ENCODE measurements at regions not wholly inside any gene's neighbourhood (a gene's known extent, or its start where the extent isn't known, plus 50 kb on each side); places are given as distances from the start of the nearest gene placed in this dataset.

GRCh38 chr12:75666939-75667334 lies 155.5 kb upstream of the KRR1 start:
- no peak overlapping the region for H3K27ac ChIP-seq (ENCODE audit: low read length)
- H3K36me3 ChIP-seq (ENCODE audit: control insufficient read depth in 2 of 2, insufficient read depth in 2 of 2, low read length in 2 of 2) = no peaks in the 10 kb centered on the region
- H3K9ac ChIP-seq (ENCODE audit: low read length in 2 of 2) = no peak overlapping the region
- H3K4me3 ChIP-seq (ENCODE audit: low read length in 2 of 2) = no peak overlapping the region
- no peaks in the 10 kb centered on the region for H3K27me3 ChIP-seq (ENCODE audit: control insufficient read depth in 1 of 2, insufficient read depth in 2 of 2, low read length in 2 of 2)
- no peaks in the 10 kb centered on the region for H3K4me1 ChIP-seq (ENCODE audit: control insufficient read depth, insufficient read depth, low read length)
- no peaks in the 10 kb centered on the region for H3K9me3 ChIP-seq (ENCODE audit: control insufficient read depth in 2 of 2, low read length in 2 of 2)

DNA sequence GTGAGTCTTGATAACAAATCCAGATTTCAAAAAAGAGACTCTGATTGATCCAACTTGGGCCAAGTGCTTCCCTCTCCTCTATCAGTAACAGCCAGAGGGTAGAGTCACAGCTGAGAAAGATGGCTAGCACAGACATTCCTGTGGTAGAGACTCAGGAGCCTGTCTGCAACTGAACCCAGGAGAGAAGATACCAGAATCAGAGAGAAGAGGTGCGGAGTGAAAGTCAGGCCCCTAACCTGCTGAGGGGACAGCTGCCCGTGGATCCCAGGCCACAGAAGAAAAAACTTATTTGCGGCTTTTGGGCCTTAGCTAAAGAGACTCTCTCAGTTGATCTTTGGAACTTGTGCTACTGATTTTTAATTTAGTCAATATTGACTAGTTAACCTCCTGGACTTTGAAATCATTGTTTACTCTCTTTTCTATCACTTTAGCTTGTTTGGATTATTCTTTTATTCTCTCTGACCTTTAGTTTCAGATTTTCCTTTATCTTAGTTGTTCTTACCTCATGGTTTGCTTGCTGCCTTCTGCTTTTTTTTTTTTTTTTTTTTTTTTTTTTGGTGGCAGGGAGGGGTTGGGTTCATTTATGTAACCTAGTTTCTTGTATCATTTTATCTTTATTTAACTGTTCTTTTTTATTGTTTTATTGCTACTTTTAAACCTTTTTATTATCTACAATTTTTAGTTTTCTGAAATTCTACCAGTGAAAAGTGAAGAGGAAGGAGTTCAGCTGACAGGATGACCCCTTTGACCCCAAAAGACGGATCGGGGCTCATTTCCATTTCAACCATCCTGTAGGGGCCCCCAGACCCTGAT lies 154.9 kb upstream of the KRR1 start:
- no peak overlapping the region for H3K4me3 ChIP-seq (ENCODE audit: low read length in 2 of 2)
- H3K4me1 ChIP-seq (ENCODE audit: control insufficient read depth, insufficient read depth, low read length) = no peaks in the 10 kb centered on the region
- H3K9me3 ChIP-seq (ENCODE audit: control insufficient read depth in 2 of 2, low read length in 2 of 2) = no peaks in the 10 kb centered on the region
- H3K27me3 ChIP-seq (ENCODE audit: control insufficient read depth in 1 of 2, insufficient read depth in 2 of 2, low read length in 2 of 2) = no peaks in the 10 kb centered on the region
- H3K36me3 ChIP-seq (ENCODE audit: control insufficient read depth in 2 of 2, insufficient read depth in 2 of 2, low read length in 2 of 2) = no peaks in the 10 kb centered on the region
- no peak overlapping the region for H3K27ac ChIP-seq (ENCODE audit: low read length)
- no peak overlapping the region for H3K9ac ChIP-seq (ENCODE audit: low read length in 2 of 2)

- Histone ChIP-seq H3K9me3 (ENCODE audit: control insufficient read depth in 2 of 2, low read length in 2 of 2) (no peaks in the 10 kb centered on the region), H3K9ac (ENCODE audit: low read length in 2 of 2) (no peak overlapping the region), H3K27ac (ENCODE audit: low read length) (no peak overlapping the region), H3K4me1 (ENCODE audit: control insufficient read depth, insufficient read depth, low read length) (no peaks in the 10 kb centered on the region), H3K36me3 (ENCODE audit: control insufficient read depth in 2 of 2, insufficient read depth in 2 of 2, low read length in 2 of 2) (no peaks in the 10 kb centered on the region), H3K4me3 (ENCODE audit: low read length in 2 of 2) (no peak overlapping the region), H3K27me3 (ENCODE audit: control insufficient read depth in 1 of 2, insufficient read depth in 2 of 2, low read length in 2 of 2) (no peaks in the 10 kb centered on the region)
These were observed 153.8 kb upstream of the KRR1 start for GRCh38 chr12:75665216-75665615.

- no peaks in the 10 kb centered on the region for H3K4me1 ChIP-seq (ENCODE audit: control insufficient read depth, insufficient read depth, low read length)
- no peaks in the 10 kb centered on the region for H3K36me3 ChIP-seq (ENCODE audit: control insufficient read depth in 2 of 2, insufficient read depth in 2 of 2, low read length in 2 of 2)
- H3K9ac ChIP-seq (ENCODE audit: low read length in 2 of 2) = no peak overlapping the region
- no peak overlapping the region for H3K27ac ChIP-seq (ENCODE audit: low read length)
- no peak overlapping the region for H3K4me3 ChIP-seq (ENCODE audit: low read length in 2 of 2)
- H3K27me3 ChIP-seq (ENCODE audit: control insufficient read depth in 1 of 2, insufficient read depth in 2 of 2, low read length in 2 of 2) = no peaks in the 10 kb centered on the region
- no peaks in the 10 kb centered on the region for H3K9me3 ChIP-seq (ENCODE audit: control insufficient read depth in 2 of 2, low read length in 2 of 2)
These were observed 151.2 kb upstream of the KRR1 start for GRCh38 chr12:75662511-75663159.

- Histone ChIP-seq H3K9ac (ENCODE audit: low read length in 2 of 2) (no peak overlapping the region), H3K9me3 (ENCODE audit: control insufficient read depth in 2 of 2, low read length in 2 of 2) (no peaks in the 10 kb centered on the region), H3K27ac (ENCODE audit: low read length) (no peak overlapping the region), H3K4me3 (ENCODE audit: low read length in 2 of 2) (no peak overlapping the region), H3K36me3 (ENCODE audit: control insufficient read depth in 2 of 2, insufficient read depth in 2 of 2, low read length in 2 of 2) (no peaks in the 10 kb centered on the region), H3K27me3 (ENCODE audit: control insufficient read depth in 1 of 2, insufficient read depth in 2 of 2, low read length in 2 of 2) (no peaks in the 10 kb centered on the region), H3K4me1 (ENCODE audit: control insufficient read depth, insufficient read depth, low read length) (no peaks in the 10 kb centered on the region)
These were observed 150.5 kb upstream of the KRR1 start for GRCh38 chr12:75661908-75662307.

- H3K27me3 ChIP-seq (ENCODE audit: control insufficient read depth in 1 of 2, insufficient read depth in 2 of 2, low read length in 2 of 2) = no peaks in the 10 kb centered on the region
- H3K27ac ChIP-seq (ENCODE audit: low read length) = no peak overlapping the region
These were observed 149.5 kb upstream of the KRR1 start for GRCh38 chr12:75660805-75661404.

DNA sequence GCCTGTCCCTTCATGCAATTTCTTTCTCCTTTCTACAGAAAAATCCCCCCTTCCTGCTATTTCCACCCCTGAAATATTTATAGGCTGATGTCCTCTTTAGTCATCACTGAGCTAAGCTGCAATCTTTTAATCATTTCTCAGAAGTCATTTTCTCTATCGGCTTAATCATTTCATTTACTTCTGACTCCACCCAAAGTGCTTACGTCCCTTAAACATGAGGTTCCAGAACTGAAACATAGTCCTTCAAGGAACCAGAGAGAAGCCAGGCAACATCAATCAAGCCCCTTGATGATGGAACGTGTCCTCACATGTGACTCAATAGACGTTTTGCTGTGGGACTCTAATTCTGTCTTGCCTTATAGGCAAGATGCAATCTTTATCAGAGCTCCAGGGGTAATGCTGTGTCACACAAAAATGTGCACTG lies 148.7 kb upstream of the KRR1 start:
- H3K36me3 ChIP-seq (ENCODE audit: control insufficient read depth in 2 of 2, insufficient read depth in 2 of 2, low read length in 2 of 2) = no peaks in the 10 kb centered on the region

More at GRCh38 chr12:75660805-75661404, 149.5 kb upstream of the KRR1 start:
- Histone ChIP-seq H3K9ac (ENCODE audit: low read length in 2 of 2) (no peak overlapping the region), H3K36me3 (ENCODE audit: control insufficient read depth in 2 of 2, insufficient read depth in 2 of 2, low read length in 2 of 2) (no peaks in the 10 kb centered on the region), H3K4me1 (ENCODE audit: control insufficient read depth, insufficient read depth, low read length) (no peaks in the 10 kb centered on the region), H3K4me3 (ENCODE audit: low read length in 2 of 2) (no peak overlapping the region), H3K9me3 (ENCODE audit: control insufficient read depth in 2 of 2, low read length in 2 of 2) (no peaks in the 10 kb centered on the region)

DNA sequence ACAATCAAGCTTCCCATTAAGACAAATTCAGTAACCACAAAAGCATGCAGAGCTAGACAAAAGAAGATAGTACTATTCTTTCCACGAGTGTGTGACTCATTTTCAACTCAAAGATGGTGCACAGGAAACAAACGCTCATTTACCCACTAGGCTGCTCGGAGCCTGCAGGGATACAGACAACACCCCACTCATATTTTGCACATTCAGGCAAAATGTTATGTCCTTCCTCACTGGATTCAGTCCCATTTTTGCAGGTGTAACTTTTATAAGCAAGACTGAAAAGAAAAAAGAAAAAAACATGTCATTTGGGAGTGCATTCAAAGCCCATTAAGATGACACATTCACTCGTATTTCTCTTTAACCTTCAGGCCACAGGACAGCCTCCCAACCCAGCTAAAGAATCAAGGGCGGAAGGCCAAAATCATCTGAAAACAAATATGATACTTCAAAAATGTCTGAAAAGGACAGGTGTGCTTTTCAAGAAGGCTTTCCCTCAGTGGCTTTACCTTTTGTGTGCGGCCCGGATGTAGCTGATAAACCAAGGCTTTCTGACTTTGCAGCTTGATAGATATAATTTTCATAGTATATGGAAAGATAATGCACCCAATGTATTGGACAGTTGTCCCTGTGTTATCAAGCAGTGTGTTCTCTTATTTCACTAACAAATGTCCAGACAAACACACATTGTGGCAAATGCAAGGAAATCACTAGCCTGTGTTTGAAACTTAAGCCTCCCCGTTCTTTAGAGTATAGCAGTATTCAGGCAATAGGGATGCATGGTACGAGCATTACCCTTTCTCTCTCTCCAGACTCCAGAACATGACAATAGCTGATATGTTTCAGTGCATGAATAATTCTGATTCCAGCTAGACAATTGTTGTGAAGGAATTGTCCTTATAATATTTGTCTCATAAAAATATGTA lies 147.8 kb upstream of the KRR1 start:
- H3K4me3 ChIP-seq (ENCODE audit: low read length in 2 of 2) = no peak overlapping the region
- no peaks in the 10 kb centered on the region for H3K4me1 ChIP-seq (ENCODE audit: control insufficient read depth, insufficient read depth, low read length)

More for the DNA sequence above, 148.7 kb upstream of the KRR1 start:
- Histone ChIP-seq H3K4me1 (ENCODE audit: control insufficient read depth, insufficient read depth, low read length) (no peaks in the 10 kb centered on the region), H3K9ac (ENCODE audit: low read length in 2 of 2) (no peak overlapping the region), H3K4me3 (ENCODE audit: low read length in 2 of 2) (no peak overlapping the region), H3K27ac (ENCODE audit: low read length) (no peak overlapping the region), H3K27me3 (ENCODE audit: control insufficient read depth in 1 of 2, insufficient read depth in 2 of 2, low read length in 2 of 2) (no peaks in the 10 kb centered on the region), H3K9me3 (ENCODE audit: control insufficient read depth in 2 of 2, low read length in 2 of 2) (no peaks in the 10 kb centered on the region)

DNA sequence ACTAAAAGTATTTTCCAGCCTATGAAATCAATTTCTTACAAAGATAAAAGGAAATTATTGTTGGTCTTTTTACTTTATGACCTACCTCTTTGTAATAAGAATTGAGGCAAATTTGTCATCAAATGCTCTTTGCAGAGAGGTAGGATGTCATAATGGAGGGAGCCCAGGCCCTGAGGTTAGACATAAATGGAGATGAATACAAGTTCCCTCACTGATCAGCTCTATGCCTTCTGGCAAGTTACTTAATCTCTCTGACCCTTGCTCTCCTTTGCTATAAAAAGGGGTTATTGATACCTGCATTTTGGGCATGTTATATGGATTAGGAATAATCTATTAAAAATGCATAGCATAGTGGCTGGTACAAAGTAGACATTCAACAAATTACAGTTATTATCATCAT lies 146.9 kb upstream of the KRR1 start:
- no peaks in the 10 kb centered on the region for H3K4me1 ChIP-seq (ENCODE audit: control insufficient read depth, insufficient read depth, low read length)
- no peaks in the 10 kb centered on the region for H3K36me3 ChIP-seq (ENCODE audit: control insufficient read depth in 2 of 2, insufficient read depth in 2 of 2, low read length in 2 of 2)
- H3K9me3 ChIP-seq (ENCODE audit: control insufficient read depth in 2 of 2, low read length in 2 of 2) = no peaks in the 10 kb centered on the region
- H3K27ac ChIP-seq (ENCODE audit: low read length) = no peak overlapping the region
- H3K9ac ChIP-seq (ENCODE audit: low read length in 2 of 2) = no peak overlapping the region
- no peaks in the 10 kb centered on the region for H3K27me3 ChIP-seq (ENCODE audit: control insufficient read depth in 1 of 2, insufficient read depth in 2 of 2, low read length in 2 of 2)
- H3K4me3 ChIP-seq (ENCODE audit: low read length in 2 of 2) = no peak overlapping the region

More for the DNA sequence above, 147.8 kb upstream of the KRR1 start:
- H3K9me3 ChIP-seq (ENCODE audit: control insufficient read depth in 2 of 2, low read length in 2 of 2) = no peaks in the 10 kb centered on the region
- H3K27ac ChIP-seq (ENCODE audit: low read length) = no peak overlapping the region
- H3K9ac ChIP-seq (ENCODE audit: low read length in 2 of 2) = no peak overlapping the region
- no peaks in the 10 kb centered on the region for H3K36me3 ChIP-seq (ENCODE audit: control insufficient read depth in 2 of 2, insufficient read depth in 2 of 2, low read length in 2 of 2)
- no peaks in the 10 kb centered on the region for H3K27me3 ChIP-seq (ENCODE audit: control insufficient read depth in 1 of 2, insufficient read depth in 2 of 2, low read length in 2 of 2)

DNA sequence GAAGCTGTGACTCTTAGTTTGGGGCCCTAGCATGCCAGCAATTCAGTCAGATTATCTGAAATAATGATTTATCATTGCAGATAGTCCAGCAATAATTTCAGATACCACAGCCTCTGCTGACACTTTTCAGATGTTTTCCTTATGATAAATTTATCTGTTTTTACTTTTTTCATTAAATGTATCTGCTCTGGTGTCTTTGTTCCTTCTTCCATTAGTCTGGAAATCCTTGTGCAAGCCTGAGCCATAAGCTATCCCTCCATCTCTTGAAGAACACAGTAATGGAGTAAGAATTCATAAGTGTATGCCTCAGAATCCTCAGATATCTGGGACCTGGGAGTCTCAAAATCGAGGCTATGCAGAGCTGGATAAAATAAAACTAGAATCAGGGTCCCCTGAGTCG lies 146.4 kb upstream of the KRR1 start:
- no peak overlapping the region for H3K4me3 ChIP-seq (ENCODE audit: low read length in 2 of 2)
- no peaks in the 10 kb centered on the region for H3K36me3 ChIP-seq (ENCODE audit: control insufficient read depth in 2 of 2, insufficient read depth in 2 of 2, low read length in 2 of 2)
- H3K4me1 ChIP-seq (ENCODE audit: control insufficient read depth, insufficient read depth, low read length) = no peaks in the 10 kb centered on the region
- no peaks in the 10 kb centered on the region for H3K27me3 ChIP-seq (ENCODE audit: control insufficient read depth in 1 of 2, insufficient read depth in 2 of 2, low read length in 2 of 2)
- no peak overlapping the region for H3K9ac ChIP-seq (ENCODE audit: low read length in 2 of 2)
- H3K27ac ChIP-seq (ENCODE audit: low read length) = no peak overlapping the region
- no peaks in the 10 kb centered on the region for H3K9me3 ChIP-seq (ENCODE audit: control insufficient read depth in 2 of 2, low read length in 2 of 2)
